NCI-H345 treated with DMSO at 0.1 percent for 48 hours (cell line): ENCODE measurements at regions not wholly inside any gene's neighbourhood (a gene's known extent, or its start where the extent isn't known, plus 50 kb on each side); places are given as distances from the start of the nearest gene placed in this dataset.
"Not testable (repeated sequence)": the region's sequence is repeated elsewhere in the genome, so short reads cannot be mapped to it uniquely, and the experiment has no call there.

ENCODE experiments used
- DNase-seq: peaks from one replicate; lab custom pipeline; 2025; ENCODE audit not compliant: unreplicated experiment; lab: John Stamatoyannopoulos, UW

DNA sequence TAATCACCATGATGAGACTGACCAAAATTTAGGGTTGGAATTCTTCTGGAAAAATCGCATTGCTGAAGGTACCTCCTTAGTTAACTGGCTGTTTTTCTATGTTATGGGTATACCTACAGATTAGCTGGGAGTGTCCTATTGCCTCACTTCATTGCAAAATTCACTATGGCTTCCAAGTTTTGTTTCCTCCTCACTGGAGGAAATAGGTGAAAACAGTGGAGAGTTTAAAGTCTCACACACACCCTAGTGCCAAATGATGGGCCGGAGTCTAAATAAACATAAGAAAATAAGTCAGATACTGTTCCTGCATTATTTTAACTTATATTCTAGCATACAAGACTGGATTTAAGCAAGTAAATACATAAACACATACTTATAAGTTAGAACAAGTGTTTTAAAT lies 98.2 kb downstream of the AHR start:
- no peak for DNase-seq

- no peak for DNase-seq
Observed at GRCh38 chr7:17401791-17402627, 103.6 kb downstream of the AHR start.

- no peak for DNase-seq
Observed at GRCh38 chr7:17402628-17403278, 104.3 kb downstream of the AHR start.

DNA sequence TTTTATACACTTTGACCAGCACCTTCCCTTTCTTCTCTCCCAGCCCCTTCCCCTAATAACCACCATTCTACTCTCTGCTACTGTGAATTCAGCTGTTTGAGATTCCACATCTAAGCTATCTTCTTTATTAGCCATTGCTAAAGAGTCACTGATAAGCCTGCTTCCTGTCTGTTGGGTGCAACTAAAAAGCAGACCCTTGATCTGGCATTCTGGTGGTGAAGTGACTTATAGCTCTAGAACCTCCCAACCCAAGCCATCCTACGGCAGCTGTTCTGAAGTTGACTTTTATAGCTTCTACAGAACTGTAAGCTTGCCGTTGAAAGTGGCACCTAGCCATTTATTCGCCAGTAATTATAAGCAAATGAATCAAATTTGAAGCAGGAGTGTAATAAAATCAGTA lies 105.6 kb downstream of the AHR start:
- DNase-seq, result no peak

GRCh38 chr7:17405786-17406185 lies 107.3 kb downstream of the AHR start:
- DNase-seq, result no peak

DNA sequence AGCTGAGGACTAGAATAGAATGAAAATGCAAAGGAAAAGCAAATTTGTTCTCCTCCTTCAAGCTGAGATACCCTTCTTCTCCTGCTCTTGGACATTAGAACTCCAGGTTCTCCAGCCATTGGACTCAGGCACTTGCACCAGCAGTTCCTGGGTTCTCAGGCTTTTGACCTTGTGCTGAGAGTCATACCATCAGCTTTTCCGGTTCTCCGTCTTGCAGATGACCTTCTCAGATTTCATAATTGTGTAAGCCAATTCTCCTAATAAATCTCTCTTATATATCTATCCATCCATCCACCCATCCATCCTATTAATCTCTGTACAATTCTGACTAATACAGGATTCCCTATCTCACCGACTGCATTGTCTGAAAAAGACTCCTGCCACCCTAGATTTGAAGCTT lies 108.3 kb downstream of the AHR start:
- no peak for DNase-seq

GRCh38 chr7:17407229-17407628 lies 108.8 kb downstream of the AHR start:
- DNase-seq, result no peak

- DNase-seq, result no peak
Observed at GRCh38 chr7:17408245-17408903, 109.9 kb downstream of the AHR start.

- no peak for DNase-seq
Observed at GRCh38 chr7:17408904-17409290, 110.4 kb downstream of the AHR start.

- DNase-seq, result no peak
Observed at GRCh38 chr7:17411922-17412321, 113.5 kb downstream of the AHR start.

GRCh38 chr7:17412883-17413282 lies 114.4 kb downstream of the AHR start:
- no peak for DNase-seq

- no peak for DNase-seq
Observed at GRCh38 chr7:17415955-17416354, 117.5 kb downstream of the AHR start.

DNA sequence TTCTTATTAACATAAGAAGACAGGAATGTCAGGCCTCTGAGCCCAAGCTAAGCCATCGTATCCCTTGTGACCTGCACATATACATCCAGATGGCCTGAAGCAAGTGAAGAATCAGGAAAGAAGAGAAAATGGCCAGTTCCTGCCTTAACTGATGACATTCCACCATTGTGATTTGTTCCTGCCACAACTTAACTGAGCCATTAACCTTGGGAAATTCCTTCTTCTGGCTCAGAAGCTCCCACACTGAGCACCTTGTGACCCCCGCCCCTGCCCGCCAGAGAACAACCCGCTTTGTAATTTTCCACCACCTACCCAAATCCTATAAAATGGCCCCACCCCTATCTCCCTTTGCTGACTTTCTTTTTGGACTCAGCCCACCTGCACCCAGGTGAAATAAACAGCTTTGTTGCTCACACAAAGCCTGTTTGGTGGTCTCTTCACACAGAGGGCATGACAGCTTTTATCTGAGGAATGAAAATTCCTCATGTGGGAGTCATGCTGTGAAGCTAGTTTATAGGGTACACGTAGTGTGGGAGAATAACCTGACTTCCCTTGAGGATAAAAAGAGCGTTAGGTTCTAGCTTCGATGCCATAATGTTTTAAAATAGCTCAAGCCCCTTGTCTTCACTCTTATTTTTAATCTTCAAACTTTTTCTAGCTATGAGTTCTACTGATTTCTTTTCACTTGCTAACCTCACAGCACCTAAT lies 122.0 kb downstream of the AHR start:
- DNase-seq, result not testable (repeated sequence)

GRCh38 chr7:17421941-17422340 lies 123.5 kb downstream of the AHR start:
- DNase-seq, result no peak

GRCh38 chr7:17422966-17423365 lies 124.5 kb downstream of the AHR start:
- no peak for DNase-seq

GRCh38 chr7:17427924-17428323 lies 129.5 kb downstream of the AHR start:
- no peak for DNase-seq

- DNase-seq, result no peak
Observed at GRCh38 chr7:17429579-17429978, 131.1 kb downstream of the AHR start.

DNA sequence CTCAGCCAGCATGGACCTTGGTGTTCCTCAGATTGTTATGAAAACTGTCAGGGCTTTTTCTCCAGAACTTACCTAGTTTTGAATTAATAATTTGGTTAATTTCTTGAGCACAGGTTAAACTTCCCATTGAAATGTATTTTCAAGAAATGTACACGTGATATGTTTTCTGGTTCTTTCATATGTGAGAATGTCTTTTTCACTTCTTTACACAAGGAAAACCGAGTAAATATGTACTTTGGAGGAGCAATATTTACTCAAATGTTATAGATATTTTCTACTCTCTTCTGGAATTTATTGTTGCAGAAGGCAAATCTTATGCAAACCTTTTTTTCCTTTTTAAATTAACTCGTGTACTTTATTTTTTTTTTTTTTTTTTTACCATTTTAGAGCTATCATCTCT lies 134.3 kb downstream of the AHR start:
- DNase-seq, result no peak

DNA sequence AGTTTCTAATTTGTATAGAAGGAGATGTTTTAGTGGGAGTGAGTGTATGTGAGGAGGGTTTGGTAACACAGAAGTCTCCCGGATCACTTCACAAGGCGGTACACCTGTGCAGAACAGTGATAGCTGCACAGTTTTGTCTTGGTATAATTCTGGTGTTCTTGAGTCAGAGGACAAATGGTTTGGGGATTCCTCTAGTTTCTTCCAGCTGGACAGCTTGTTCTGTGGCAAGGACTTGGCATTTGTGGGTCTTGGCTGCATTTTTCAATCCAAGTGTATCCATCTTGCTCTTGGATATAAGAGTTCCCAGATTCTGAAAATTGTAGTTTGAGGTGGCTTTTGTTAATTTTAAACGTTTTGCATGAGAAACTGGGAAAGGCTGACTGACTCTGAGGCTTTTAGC lies 135.7 kb downstream of the AHR start:
- DNase-seq, result no peak

GRCh38 chr7:17434841-17435692 lies 136.6 kb downstream of the AHR start:
- peak; percentile 37 for DNase-seq

- no peak for DNase-seq
Observed at GRCh38 chr7:17436126-17436525, 137.7 kb downstream of the AHR start.
